ENCODE measurements at regions not wholly inside any gene's neighbourhood (a gene's known extent, or its start where the extent isn't known, plus 50 kb on each side); places are given as distances from the start of the nearest gene placed in this dataset.

GRCh38 chr1:83709662-83710061, 289.3 kb downstream of the TTLL7 start:
- in situ Hi-C loops (cut with MboI; ENCODE audit: low pct_unique_long_range_greater_than_20kb, low sequenced_read_pairs, unreplicated experiment): no loop called here
- no peak for DNase-seq (ENCODE audit: low spot score)
- TF ChIP-seq CTCF (IDR thresholded peaks at IDR 0.05; ENCODE audit: extremely low read depth, insufficient read depth, missing control alignments): no peak

- DNase-seq (ENCODE audit: low spot score): no peak
- in situ Hi-C loops (cut with MboI; ENCODE audit: low pct_unique_long_range_greater_than_20kb, low sequenced_read_pairs, unreplicated experiment): no loop called here
- TF ChIP-seq CTCF (IDR thresholded peaks at IDR 0.05; ENCODE audit: extremely low read depth, insufficient read depth, missing control alignments): no peak
Measured at GRCh38 chr1:83706354-83706938, 292.5 kb downstream of the TTLL7 start.

DNA sequence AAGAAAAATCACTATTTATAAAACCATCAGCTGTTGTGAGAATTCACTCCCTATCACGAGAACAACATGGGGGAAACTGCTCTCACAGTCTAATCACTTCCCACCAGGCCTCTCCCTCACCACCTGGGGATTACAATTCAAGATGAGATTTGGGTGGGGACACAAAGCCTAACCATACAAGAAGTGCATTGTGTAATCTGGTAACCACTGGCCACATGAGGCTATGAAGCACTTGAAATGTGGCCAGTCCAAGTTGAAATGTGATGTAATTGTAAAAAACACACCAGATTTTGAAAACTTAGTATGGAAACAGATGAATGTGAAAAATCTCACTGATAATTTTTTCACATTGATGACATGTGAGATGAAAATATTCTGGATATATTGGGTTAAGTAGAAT, 293.8 kb downstream of the TTLL7 start:
- DNase-seq (ENCODE audit: low spot score): no peak
- no peak for TF ChIP-seq CTCF (IDR thresholded peaks at IDR 0.05; ENCODE audit: extremely low read depth, insufficient read depth, missing control alignments)
- in situ Hi-C loops (cut with MboI; ENCODE audit: low pct_unique_long_range_greater_than_20kb, low sequenced_read_pairs, unreplicated experiment): no loop called here

DNA sequence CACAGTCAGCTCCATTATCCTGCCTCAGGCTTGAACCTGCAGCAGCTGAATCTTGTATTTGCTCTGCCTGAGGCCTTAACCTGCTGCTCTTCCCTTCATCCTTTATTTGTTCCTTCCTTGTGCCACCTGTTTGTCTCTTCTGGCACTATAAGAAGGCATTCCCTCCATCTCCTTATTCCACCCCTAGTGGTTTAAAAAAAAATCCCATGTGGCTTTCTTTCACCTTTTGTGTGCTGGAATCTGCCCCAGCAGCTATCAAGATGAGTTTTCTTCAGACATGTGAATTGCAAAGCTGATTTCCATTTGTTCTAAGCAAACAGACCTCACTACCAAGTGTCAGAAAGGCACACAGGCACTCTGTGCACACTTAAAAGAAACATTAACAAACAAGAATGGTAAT, 294.6 kb downstream of the TTLL7 start:
- in situ Hi-C loops (cut with MboI; ENCODE audit: low pct_unique_long_range_greater_than_20kb, low sequenced_read_pairs, unreplicated experiment): no loop called here
- no peak for DNase-seq (ENCODE audit: low spot score)
- TF ChIP-seq CTCF (IDR thresholded peaks at IDR 0.05; ENCODE audit: extremely low read depth, insufficient read depth, missing control alignments): no peak

- DNase-seq (ENCODE audit: low spot score): no peak
- in situ Hi-C loops (cut with MboI; ENCODE audit: low pct_unique_long_range_greater_than_20kb, low sequenced_read_pairs, unreplicated experiment): no loop called here
- no peak for TF ChIP-seq CTCF (IDR thresholded peaks at IDR 0.05; ENCODE audit: extremely low read depth, insufficient read depth, missing control alignments)
Measured at GRCh38 chr1:83702356-83702755, 296.6 kb downstream of the TTLL7 start.

GRCh38 chr1:83701355-83701754, 297.6 kb downstream of the TTLL7 start:
- in situ Hi-C loops (cut with MboI; ENCODE audit: low pct_unique_long_range_greater_than_20kb, low sequenced_read_pairs, unreplicated experiment): no loop called here
- no peak for TF ChIP-seq CTCF (IDR thresholded peaks at IDR 0.05; ENCODE audit: extremely low read depth, insufficient read depth, missing control alignments)
- DNase-seq (ENCODE audit: low spot score): no peak

DNA sequence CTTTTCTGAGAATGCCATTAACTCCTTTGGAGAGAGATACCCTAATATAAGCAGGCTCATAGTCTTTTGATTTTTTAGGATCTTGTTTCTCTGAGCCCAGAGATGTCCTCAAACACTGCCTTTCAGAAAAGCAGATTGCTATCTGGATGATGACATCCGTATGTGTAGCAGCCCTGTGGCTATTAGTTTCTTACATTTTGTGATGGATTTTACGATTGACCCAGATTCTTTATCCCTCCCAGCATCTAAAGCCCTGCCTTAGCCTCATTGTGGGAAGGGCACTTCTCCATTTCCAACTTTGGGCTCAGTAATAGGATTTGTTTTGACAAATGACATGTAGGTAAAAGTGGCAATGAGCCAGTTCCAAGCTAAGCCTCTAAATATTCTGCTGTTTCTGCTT, 300.3 kb downstream of the TTLL7 start:
- DNase-seq (ENCODE audit: low spot score): no peak
- in situ Hi-C loops (cut with MboI; ENCODE audit: low pct_unique_long_range_greater_than_20kb, low sequenced_read_pairs, unreplicated experiment): no loop called here
- TF ChIP-seq CTCF (IDR thresholded peaks at IDR 0.05; ENCODE audit: extremely low read depth, insufficient read depth, missing control alignments): no peak

All from GM13977 (cell line).